K562 (cell line): ENCODE measurements at regions not wholly inside any gene's neighbourhood (a gene's known extent, or its start where the extent isn't known, plus 50 kb on each side); places are given as distances from the start of the nearest gene placed in this dataset.

Experiments used
- ATAC-seq: fragments of 200-7000 bp; cut with Tn5 transposase; 3 replicates; pipeline ENCODE4 v1.9.1; 2020; ENCODE audit warnings: moderate library complexity
- BruUV-seq: library from RNA; stranded (reverse); fragments of 400-500 nt; replicated peaks from 2 replicates; lab custom pipeline; 2021; lab: Mats Ljungman, UMichigan
- CTCF ChIA-PET: fragments of 300-600 bp; formaldehyde crosslinking; extraction: SDS; loops from one replicate; lab custom pipeline; 2021; ENCODE audit warnings: low intra/inter-chr PET ratio; lab: Yijun Ruan, JAX
- POLR2A ChIA-PET: fragments of 300-600, 350-650 bp; sonication (Branson Sonifier 250); formaldehyde crosslinking; extraction: SDS; loops from one replicate; lab custom pipeline; 2021; ENCODE audit warnings: antibody characterized with exemption, inconsistent platforms; lab: Yijun Ruan, JAX
- DNase-seq, 4 experiments: peaks; one replicate each; pipeline versions ENCODE4 v3.0.0 to v3.0.0-alpha.2; 2011 to 2018; ENCODE audit warnings: low spot score in 3 of 4, mixed read lengths in 3 of 4; ENCODE audit errors: extremely low read depth in 1 of 4
- FAIRE-seq: peaks from 2 replicates; lab custom pipeline; 2011; peaks lifted over from hg19 to GRCh38; lab: Jason Lieb, UNC
- H2AFZ ChIP-seq: 2 replicates; pipeline ENCODE4 v1.6.0; 2011; ENCODE audit warnings: low read depth, low read length, control low read depth, inconsistent platforms
- H3K27ac ChIP-seq: fragments of 200-600 bp; 3 replicates; pipeline ENCODE4 v1.8.0; 2011; ENCODE audit warnings: low read depth, mild to moderate bottlenecking, control low read depth, inconsistent platforms, low read length, moderate library complexity, mixed read lengths; ENCODE audit errors: extremely low read depth
- H3K27me3 ChIP-seq, 2 experiments: fragments of 300-600 bp in 1 of 2; 2 replicates in 1 of 2; 3 replicates in 1 of 2; pipeline versions ENCODE4 v1.6.0 to v1.8.0; 2011; ENCODE audit warnings: inconsistent platforms in 2 of 2, low read length in 2 of 2, mild to moderate bottlenecking in 1 of 2, mixed read lengths in 1 of 2, moderate library complexity in 1 of 2; ENCODE audit not compliant: control insufficient read depth in 2 of 2, insufficient read depth in 2 of 2
- H3K36me3 ChIP-seq: fragments of 300-600 bp; 3 replicates; pipeline ENCODE4 v1.8.0; 2011; ENCODE audit warnings: mild to moderate bottlenecking, low read length, inconsistent platforms; ENCODE audit not compliant: control insufficient read depth, insufficient read depth
- H3K4me1 ChIP-seq, 2 experiments: fragments of 200-600 bp in 1 of 2; replicated peaks in 1 of 2; 2 replicates in 1 of 2; 3 replicates in 1 of 2; pipeline versions ENCODE4 v1.5.1 to v1.8.0; 2011; ENCODE audit warnings: inconsistent platforms in 2 of 2, low read length in 2 of 2, mild to moderate bottlenecking in 1 of 2, mixed read lengths in 1 of 2, moderate library complexity in 1 of 2; ENCODE audit not compliant: control insufficient read depth in 2 of 2, insufficient read depth in 2 of 2
- H3K4me2 ChIP-seq: 2 replicates; pipeline ENCODE4 v1.6.1; 2011; ENCODE audit warnings: low read length, control low read depth, inconsistent platforms, mixed read lengths; ENCODE audit not compliant: insufficient read depth
- H3K4me3 ChIP-seq: fragments of 200-600 bp; sonication (generic), shearing (Covaris generic); 2 replicates; pipeline ENCODE4 v1.5.1; 2016; ENCODE audit warnings: control low read depth, inconsistent platforms
- H3K79me2 ChIP-seq: fragments of 200-600 bp; 3 replicates; pipeline ENCODE4 v1.8.0; 2011; ENCODE audit warnings: low read length, inconsistent platforms; ENCODE audit not compliant: control insufficient read depth, insufficient read depth
- H3K9ac ChIP-seq, 2 experiments: 2 replicates each; pipeline versions ENCODE4 v1.6.0 to v1.6.1; 2011; ENCODE audit warnings: low read depth in 2 of 2, low read length in 2 of 2, control low read depth in 1 of 2, inconsistent platforms in 1 of 2, mild to moderate bottlenecking in 1 of 2, mixed read lengths in 1 of 2; ENCODE audit not compliant: insufficient read depth in 1 of 2
- H3K9me1 ChIP-seq: one replicate; pipeline ENCODE4 v1.6.0; 2011; ENCODE audit warnings: inconsistent platforms, mild to moderate bottlenecking, low read length, moderate library complexity; ENCODE audit not compliant: control insufficient read depth, insufficient read depth
- H3K9me3 ChIP-seq: replicated peaks from 2 replicates; pipeline ENCODE4 v1.5.1; 2011; ENCODE audit warnings: low read depth, low read length, inconsistent platforms; ENCODE audit not compliant: control insufficient read depth, insufficient read depth
- H4K20me1 ChIP-seq: replicated peaks from 2 replicates; pipeline ENCODE4 v1.6.1; 2011; ENCODE audit warnings: low read length, inconsistent platforms, mixed read lengths; ENCODE audit not compliant: control insufficient read depth, insufficient read depth
- ASH1L ChIP-seq: fragments of 450-650 bp; IDR thresholded peaks from 2 replicates; pipeline ENCODE4 v1.6.1; 2018; ENCODE audit warnings: borderline replicate concordance, mild to moderate bottlenecking, low read depth; ENCODE audit not compliant: partially characterized antibody
- CTBP1 ChIP-seq: fragments of 450-650 bp; IDR thresholded peaks from 2 replicates; pipeline ENCODE4 v1.6.1; 2016; ENCODE audit warnings: borderline replicate concordance
- RAD21 ChIP-seq, 2 experiments: fragments of 250-450 bp in 1 of 2; fragments of 450-650 bp in 1 of 2; sonication (Bioruptor Pico) in 1 of 2; formaldehyde crosslinking in 1 of 2; IDR thresholded peaks in 1 of 2; conservative IDR thresholded peaks in 1 of 2; 2 replicates each; pipeline versions ENCODE4 v1.4.0 to v1.8.0; 2020 to 2022; ENCODE audit warnings: mild to moderate bottlenecking in 2 of 2, moderate library complexity in 1 of 2
- RBM15 ChIP-seq: fragments of 200-400 bp; formaldehyde crosslinking; IDR thresholded peaks from 2 replicates; pipeline ENCODE4 v1.6.1; 2018; ENCODE audit warnings: mild to moderate bottlenecking, low read length, moderate library complexity; ENCODE audit not compliant: insufficient read depth
- RCOR1 ChIP-seq, 2 experiments: IDR thresholded peaks; 2 replicates each; pipeline ENCODE4 v1.6.1; 2012; ENCODE audit warnings: low read depth in 2 of 2, low read length in 2 of 2, borderline replicate concordance in 1 of 2, improper control_type of control experiment in 1 of 2
- SMC3 ChIP-seq: conservative IDR thresholded peaks from 2 replicates; pipeline ENCODE4 v1.6.1; 2011; ENCODE audit warnings: low read depth, low read length, improper control_type of control experiment; ENCODE audit not compliant: insufficient read depth
- SRF ChIP-seq, 2 experiments: fragments of 250-450, 450-650 bp in 1 of 2; sonication (Bioruptor Pico) in 1 of 2; sonication (generic) in 1 of 2; formaldehyde crosslinking; IDR thresholded peaks; 2 replicates each; pipeline versions ENCODE4 v1.5.0 to v1.5.1; 2020 to 2022; ENCODE audit warnings: mild to moderate bottlenecking in 1 of 2, missing genetic modification reagents in 1 of 2
- ZFX ChIP-seq: sonication (generic); formaldehyde crosslinking; IDR thresholded peaks from 2 replicates; pipeline ENCODE4 v1.8.0; 2022; ENCODE audit warnings: mild to moderate bottlenecking, missing genetic modification reagents, moderate library complexity
- ZNF384 ChIP-seq: IDR thresholded peaks from 2 replicates; pipeline ENCODE4 v1.6.1; 2012; ENCODE audit warnings: low read depth, low read length, improper control_type of control experiment
- WGBS: fragments of 100-300 bp; shearing (Covaris generic); methylation state at CpG from one replicate; pipeline ENCODE4 v1.1.6; 2016; ENCODE audit warnings: low coverage, mixed read lengths; ENCODE audit not compliant: insufficient coverage; ENCODE audit errors: missing lambda C conversion rate; 5-methylcytosine and 5-hydroxymethylcytosine counted together
- in situ Hi-C: fragments of 300-500 bp; cut with MboI; formaldehyde crosslinking; loops from 4 replicates; pipeline ENCODE4 v1.15.0; 2018; ENCODE audit warnings: inconsistent platforms, mixed read lengths
- intact Hi-C: fragments of 100-400 bp; cut with micrococcal nuclease; formaldehyde crosslinking; loops from 2 replicates; pipeline ENCODE4 v1.14.2; 2022
- TF ChIP-seq, protein P1 (sequence below): fragments of 250-450 bp; sonication (Bioruptor Pico); IDR thresholded peaks from 2 replicates; pipeline ENCODE4 v1.4.0; 2020; ENCODE audit warnings: mild to moderate bottlenecking, moderate library complexity
- TF ChIP-seq, protein P2 (sequence below), 3 experiments: IDR thresholded peaks in 2 of 3; conservative IDR thresholded peaks in 1 of 3; 2 replicates each; pipeline ENCODE4 v1.5.1; 2011 to 2012; ENCODE audit warnings: low read length in 3 of 3, mild to moderate bottlenecking in 3 of 3, control low read depth in 2 of 3, improper control_type of control experiment in 1 of 3, inconsistent platforms in 1 of 3, low read depth in 1 of 3, mixed read lengths in 1 of 3, moderate library complexity in 1 of 3; ENCODE audit not compliant: insufficient read depth in 2 of 3
- TF ChIP-seq, protein P3 (sequence below): fragments of 450-650 bp; IDR thresholded peaks from 2 replicates; pipeline ENCODE4 v1.6.1; 2017; ENCODE audit warnings: antibody characterized with exemption

DNA sequence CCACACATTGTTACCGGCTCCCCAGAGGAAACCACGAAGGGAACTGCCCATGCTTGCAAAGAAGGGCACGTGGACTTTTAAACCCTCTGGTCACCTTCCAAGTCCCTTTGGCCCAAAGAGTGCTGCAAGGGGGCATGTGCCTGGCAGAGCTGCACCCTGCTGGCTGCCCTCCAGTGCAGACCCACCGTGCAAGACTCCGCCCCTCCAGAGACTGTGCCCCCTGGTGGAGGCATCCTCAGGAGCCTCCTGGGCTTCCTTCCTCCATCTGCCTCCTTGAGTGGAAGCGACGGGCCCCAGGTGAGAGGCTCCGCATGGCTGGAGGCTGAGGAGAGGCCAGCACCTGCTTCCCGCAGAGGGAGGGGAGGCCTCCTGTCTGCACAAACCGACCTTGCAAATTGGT lies 100.6 kb downstream of the CRYAA start:
- intact Hi-C loops (no loop called here), in situ Hi-C loops (no loop called here)
- WGBS = 11% methylated on average over 10 of the region's 10 CpGs
- FAIRE-seq = no peak
- Histone ChIP-seq H3K27ac (no peak overlapping the region), H3K4me1 (peaks cover 0 to 3% of the 10 kb centered on the region in 2 experiments; a peak in 1 of 5 replicates), H2AFZ (no peak overlapping the region), H3K4me2 (no peak overlapping the region), H3K9me3 (no peaks in the 10 kb centered on the region), H3K27me3 (peaks cover 49 to 80% of the 10 kb centered on the region in 2 experiments), H3K4me3 (no peak overlapping the region), H3K9me1 (no peaks in the 10 kb centered on the region), H4K20me1 (peaks cover 4% of the 10 kb centered on the region), H3K9ac (no peak overlapping the region), H3K36me3 (no peaks in the 10 kb centered on the region), H3K79me2 (no peaks in the 10 kb centered on the region)
- POLR2A ChIA-PET = interaction anchor here (0.5 to 2.3 kb wide), 2 partner anchors 19 to 1121 kb away, joined by 3 to 6 read pairs; no protein-coding TSS in a partner anchor
- CTCF ChIA-PET = no interaction called here
- ATAC-seq = peak; percentile 80
- peak; percentile 41 to 72 (median 68) for DNase-seq
- no TSS peak for BruUV-seq
- TF ChIP-seq, protein P1, sequence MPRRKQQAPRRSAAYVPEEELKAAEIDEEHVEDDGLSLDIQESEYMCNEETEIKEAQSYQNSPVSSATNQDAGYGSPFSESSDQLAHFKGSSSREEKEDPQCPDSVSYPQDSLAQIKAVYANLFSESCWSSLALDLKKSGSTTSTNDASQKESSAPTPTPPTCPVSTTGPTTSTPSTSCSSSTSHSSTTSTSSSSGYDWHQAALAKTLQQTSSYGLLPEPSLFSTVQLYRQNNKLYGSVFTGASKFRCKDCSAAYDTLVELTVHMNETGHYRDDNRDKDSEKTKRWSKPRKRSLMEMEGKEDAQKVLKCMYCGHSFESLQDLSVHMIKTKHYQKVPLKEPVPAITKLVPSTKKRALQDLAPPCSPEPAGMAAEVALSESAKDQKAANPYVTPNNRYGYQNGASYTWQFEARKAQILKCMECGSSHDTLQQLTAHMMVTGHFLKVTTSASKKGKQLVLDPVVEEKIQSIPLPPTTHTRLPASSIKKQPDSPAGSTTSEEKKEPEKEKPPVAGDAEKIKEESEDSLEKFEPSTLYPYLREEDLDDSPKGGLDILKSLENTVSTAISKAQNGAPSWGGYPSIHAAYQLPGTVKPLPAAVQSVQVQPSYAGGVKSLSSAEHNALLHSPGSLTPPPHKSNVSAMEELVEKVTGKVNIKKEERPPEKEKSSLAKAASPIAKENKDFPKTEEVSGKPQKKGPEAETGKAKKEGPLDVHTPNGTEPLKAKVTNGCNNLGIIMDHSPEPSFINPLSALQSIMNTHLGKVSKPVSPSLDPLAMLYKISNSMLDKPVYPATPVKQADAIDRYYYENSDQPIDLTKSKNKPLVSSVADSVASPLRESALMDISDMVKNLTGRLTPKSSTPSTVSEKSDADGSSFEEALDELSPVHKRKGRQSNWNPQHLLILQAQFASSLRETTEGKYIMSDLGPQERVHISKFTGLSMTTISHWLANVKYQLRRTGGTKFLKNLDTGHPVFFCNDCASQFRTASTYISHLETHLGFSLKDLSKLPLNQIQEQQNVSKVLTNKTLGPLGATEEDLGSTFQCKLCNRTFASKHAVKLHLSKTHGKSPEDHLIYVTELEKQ (CRISPR knock-in tag) = no peak
- TF ChIP-seq RBM15 (no peak), RAD21 (CRISPR knock-in tag; conservative IDR thresholded peaks at IDR 0.05 in 1 of 2, IDR thresholded peaks at IDR 0.05 in 1 of 2) (peak in 1 of 2 experiments; percentile 41; a peak in 2 of 4 replicates), ASH1L (no peak), ZFX (CRISPR knock-in tag) (0 out of 2 replicates have a peak, but pooled peaks have one; percentile 12), SMC3 (0 out of 2 replicates have a peak, but pooled peaks have one; percentile 28), CTBP1 (peak; percentile 56; the same call in 1 of the 2 replicates), SRF (CRISPR knock-in tag; IDR thresholded peaks at IDR 0.05) (no peak), ZNF384 (no peak), RCOR1 (IDR thresholded peaks at IDR 0.05; ENCODE audit: borderline replicate concordance in 1 of 2, low read depth in 2 of 2, low read length in 2 of 2) (peak in 1 of 2 experiments; percentile 27; a peak in 1 of 4 replicates)
- TF ChIP-seq, protein P2, sequence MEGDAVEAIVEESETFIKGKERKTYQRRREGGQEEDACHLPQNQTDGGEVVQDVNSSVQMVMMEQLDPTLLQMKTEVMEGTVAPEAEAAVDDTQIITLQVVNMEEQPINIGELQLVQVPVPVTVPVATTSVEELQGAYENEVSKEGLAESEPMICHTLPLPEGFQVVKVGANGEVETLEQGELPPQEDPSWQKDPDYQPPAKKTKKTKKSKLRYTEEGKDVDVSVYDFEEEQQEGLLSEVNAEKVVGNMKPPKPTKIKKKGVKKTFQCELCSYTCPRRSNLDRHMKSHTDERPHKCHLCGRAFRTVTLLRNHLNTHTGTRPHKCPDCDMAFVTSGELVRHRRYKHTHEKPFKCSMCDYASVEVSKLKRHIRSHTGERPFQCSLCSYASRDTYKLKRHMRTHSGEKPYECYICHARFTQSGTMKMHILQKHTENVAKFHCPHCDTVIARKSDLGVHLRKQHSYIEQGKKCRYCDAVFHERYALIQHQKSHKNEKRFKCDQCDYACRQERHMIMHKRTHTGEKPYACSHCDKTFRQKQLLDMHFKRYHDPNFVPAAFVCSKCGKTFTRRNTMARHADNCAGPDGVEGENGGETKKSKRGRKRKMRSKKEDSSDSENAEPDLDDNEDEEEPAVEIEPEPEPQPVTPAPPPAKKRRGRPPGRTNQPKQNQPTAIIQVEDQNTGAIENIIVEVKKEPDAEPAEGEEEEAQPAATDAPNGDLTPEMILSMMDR (IDR thresholded peaks at IDR 0.05 in 2 of 3, conservative IDR thresholded peaks at IDR 0.05 in 1 of 3; ENCODE audit: insufficient read depth in 2 of 3, low read depth in 1 of 3, low read length in 3 of 3) = peak; percentile 56 to 68 (median 62)
- TF ChIP-seq, protein P3, sequence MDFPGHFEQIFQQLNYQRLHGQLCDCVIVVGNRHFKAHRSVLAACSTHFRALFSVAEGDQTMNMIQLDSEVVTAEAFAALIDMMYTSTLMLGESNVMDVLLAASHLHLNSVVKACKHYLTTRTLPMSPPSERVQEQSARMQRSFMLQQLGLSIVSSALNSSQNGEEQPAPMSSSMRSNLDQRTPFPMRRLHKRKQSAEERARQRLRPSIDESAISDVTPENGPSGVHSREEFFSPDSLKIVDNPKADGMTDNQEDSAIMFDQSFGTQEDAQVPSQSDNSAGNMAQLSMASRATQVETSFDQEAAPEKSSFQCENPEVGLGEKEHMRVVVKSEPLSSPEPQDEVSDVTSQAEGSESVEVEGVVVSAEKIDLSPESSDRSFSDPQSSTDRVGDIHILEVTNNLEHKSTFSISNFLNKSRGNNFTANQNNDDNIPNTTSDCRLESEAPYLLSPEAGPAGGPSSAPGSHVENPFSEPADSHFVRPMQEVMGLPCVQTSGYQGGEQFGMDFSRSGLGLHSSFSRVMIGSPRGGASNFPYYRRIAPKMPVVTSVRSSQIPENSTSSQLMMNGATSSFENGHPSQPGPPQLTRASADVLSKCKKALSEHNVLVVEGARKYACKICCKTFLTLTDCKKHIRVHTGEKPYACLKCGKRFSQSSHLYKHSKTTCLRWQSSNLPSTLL = no peak
